CD4-positive, CD25-positive, alpha-beta regulatory T cell (primary cell): ENCODE measurements at regions not wholly inside any gene's neighbourhood (a gene's known extent, or its start where the extent isn't known, plus 50 kb on each side); places are given as distances from the start of the nearest gene placed in this dataset.

Experiments
- ATAC-seq, 2 donors: fragments of 150-1000 bp; cut with Tn5 transposase; one replicate each; pipeline ENCODE4 v1.10.0; 2021; ENCODE audit warnings: low read depth in 2 of 2, moderate number of reproducible peaks in 2 of 2, moderate library complexity in 1 of 2
- DNase-seq, 3 donors: peaks; one replicate each; pipeline versions ENCODE4 v3.0.0 to v3.0.0-alpha.2; 2012 to 2022; ENCODE audit warnings: mixed read lengths in 1 of 3
- H3K27ac ChIP-seq: one replicate; pipeline ENCODE4 v1.7.0; 2013; ENCODE audit warnings: mild to moderate bottlenecking, low read length; ENCODE audit not compliant: insufficient read depth, poor library complexity, severe bottlenecking
- H3K27me3 ChIP-seq: one replicate; pipeline ENCODE4 v1.7.0; 2013; ENCODE audit warnings: low read length; ENCODE audit not compliant: control insufficient read depth, insufficient read depth
- H3K36me3 ChIP-seq: one replicate; pipeline ENCODE4 v1.7.0; 2013; ENCODE audit warnings: mild to moderate bottlenecking, low read length, moderate library complexity; ENCODE audit not compliant: control insufficient read depth, insufficient read depth
- H3K4me1 ChIP-seq: 2 replicates; pipeline ENCODE4 v1.7.0; 2013; ENCODE audit warnings: mild to moderate bottlenecking, low read length; ENCODE audit not compliant: insufficient read depth, control insufficient read depth, poor library complexity, severe bottlenecking
- H3K4me3 ChIP-seq: one replicate; pipeline ENCODE4 v1.7.0; 2013; ENCODE audit warnings: low read depth, mild to moderate bottlenecking, low read length, moderate library complexity
- H3K9me3 ChIP-seq, 2 experiments: 1 replicate in 1 of 2; 2 replicates in 1 of 2; pipeline ENCODE4 v1.7.0; 2013; ENCODE audit warnings: low read length in 2 of 2, mild to moderate bottlenecking in 1 of 2, moderate library complexity in 1 of 2; ENCODE audit not compliant: control insufficient read depth in 2 of 2
- H3K27ac Mint-ChIP-seq, 3 donors: one replicate each; pipeline ENCODE4 v1.8.0; 2020 to 2022; ENCODE audit warnings: mild to moderate bottlenecking in 3 of 3, mixed read lengths in 3 of 3, moderate library complexity in 2 of 3
- H3K27me3 Mint-ChIP-seq: one replicate; pipeline ENCODE4 v1.8.0; 2022; ENCODE audit warnings: mild to moderate bottlenecking, mixed read lengths
- H3K36me3 Mint-ChIP-seq: one replicate; pipeline ENCODE4 v1.8.0; 2020; ENCODE audit warnings: mixed read lengths
- H3K4me1 Mint-ChIP-seq, 4 donors: one replicate each; pipeline ENCODE4 v1.8.0; 2020 to 2022; ENCODE audit warnings: mixed read lengths in 4 of 4, mild to moderate bottlenecking in 1 of 4
- H3K4me3 Mint-ChIP-seq, 4 donors: one replicate each; pipeline ENCODE4 v1.8.0; 2020 to 2022; ENCODE audit warnings: mild to moderate bottlenecking in 4 of 4, mixed read lengths in 4 of 4, moderate library complexity in 3 of 4
- H3K9me3 Mint-ChIP-seq, 7 donors: one replicate each; pipeline ENCODE4 v1.8.0; 2020 to 2022; ENCODE audit warnings: mixed read lengths in 7 of 7, mild to moderate bottlenecking in 3 of 7, moderate library complexity in 2 of 7

DNA sequence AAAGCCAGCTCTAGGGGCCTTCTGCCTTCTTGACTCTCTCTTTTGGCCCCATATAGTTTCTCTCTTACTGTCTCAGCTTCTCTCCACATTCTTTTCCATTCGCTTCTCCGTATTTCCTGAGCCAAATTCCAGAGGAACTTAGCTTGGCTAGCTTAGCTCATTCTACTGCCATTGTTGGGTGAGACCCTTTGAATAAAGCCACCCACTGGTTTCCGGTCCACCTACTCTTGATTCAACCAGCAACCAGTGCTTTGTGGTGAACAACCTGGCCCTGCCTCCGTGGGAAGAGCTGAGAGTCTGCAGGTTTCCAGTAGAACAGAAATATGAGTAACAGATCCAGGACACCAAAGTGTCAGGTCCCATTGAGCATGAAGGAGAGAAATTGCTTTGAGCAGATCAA lies 81.3 kb upstream of the ARHGAP20 start:
- no peak overlapping the region for H3K4me3 Mint-ChIP-seq
- H3K36me3 Mint-ChIP-seq, result no peaks in the 10 kb centered on the region
- H3K4me1 Mint-ChIP-seq, result no peaks in the 10 kb centered on the region
- Histone ChIP-seq H3K4me3 (no peak overlapping the region), H3K9me3 (no peaks in the 10 kb centered on the region), H3K4me1 (no peaks in the 10 kb centered on the region), H3K27me3 (no peaks in the 10 kb centered on the region), H3K27ac (no peak overlapping the region), H3K36me3 (no peaks in the 10 kb centered on the region)
- H3K27me3 Mint-ChIP-seq, result no peaks in the 10 kb centered on the region
- ATAC-seq (no peak), DNase-seq (no peak)
- no peak overlapping the region for H3K27ac Mint-ChIP-seq
- peaks cover 0 to 3% (median 0%) of the 10 kb centered on the region in 7 donors for H3K9me3 Mint-ChIP-seq

- no peaks in the 10 kb centered on the region for H3K36me3 ChIP-seq
- no peak overlapping the region for H3K27ac Mint-ChIP-seq
- H3K4me1 ChIP-seq, result no peaks in the 10 kb centered on the region
- ATAC-seq, result no peak
- peaks cover 0 to 2% (median 0%) of the 10 kb centered on the region in 7 donors for H3K9me3 Mint-ChIP-seq
- H3K36me3 Mint-ChIP-seq, result no peaks in the 10 kb centered on the region
- peaks cover 1% of the 10 kb centered on the region for H3K27me3 Mint-ChIP-seq
- H3K27me3 ChIP-seq, result no peaks in the 10 kb centered on the region
- no peak overlapping the region for H3K27ac ChIP-seq
- H3K9me3 ChIP-seq, result no peaks in the 10 kb centered on the region
- no peaks in the 10 kb centered on the region for H3K4me1 Mint-ChIP-seq
- DNase-seq, result no peak
- H3K4me3 Mint-ChIP-seq, result no peak overlapping the region
- H3K4me3 ChIP-seq, result no peak overlapping the region
Measured at GRCh38 chr11:110791621-110792020, 79.4 kb upstream of the ARHGAP20 start.

GRCh38 chr11:110787680-110788079 lies 75.4 kb upstream of the ARHGAP20 start:
- no peak overlapping the region for H3K27ac ChIP-seq

GRCh38 chr11:110786226-110786902 lies 74.1 kb upstream of the ARHGAP20 start:
- ATAC-seq (no peak), DNase-seq (no peak)
- no peaks in the 10 kb centered on the region for H3K36me3 ChIP-seq
- Mint-ChIP-seq H3K27me3 (peaks cover 4% of the 10 kb centered on the region), H3K27ac (no peak overlapping the region), H3K9me3 (peaks cover 0 to 2% (median 0%) of the 10 kb centered on the region in 7 donors), H3K36me3 (no peaks in the 10 kb centered on the region), H3K4me3 (no peak overlapping the region), H3K4me1 (no peaks in the 10 kb centered on the region)
- H3K4me1 ChIP-seq, result no peaks in the 10 kb centered on the region
- H3K9me3 ChIP-seq, result no peaks in the 10 kb centered on the region
- no peak overlapping the region for H3K27ac ChIP-seq
- H3K27me3 ChIP-seq, result no peaks in the 10 kb centered on the region
- no peak overlapping the region for H3K4me3 ChIP-seq

More at GRCh38 chr11:110787680-110788079, 75.4 kb upstream of the ARHGAP20 start:
- Mint-ChIP-seq H3K9me3 (peaks cover 0 to 2% (median under 1%) of the 10 kb centered on the region in 7 donors), H3K27me3 (peaks cover 4% of the 10 kb centered on the region), H3K27ac (no peak overlapping the region), H3K36me3 (no peaks in the 10 kb centered on the region), H3K4me1 (no peaks in the 10 kb centered on the region), H3K4me3 (no peak overlapping the region)
- no peaks in the 10 kb centered on the region for H3K4me1 ChIP-seq
- no peaks in the 10 kb centered on the region for H3K9me3 ChIP-seq
- H3K27me3 ChIP-seq, result no peaks in the 10 kb centered on the region
- ATAC-seq, result no peak
- H3K36me3 ChIP-seq, result no peaks in the 10 kb centered on the region
- DNase-seq, result no peak
- no peak overlapping the region for H3K4me3 ChIP-seq

DNA sequence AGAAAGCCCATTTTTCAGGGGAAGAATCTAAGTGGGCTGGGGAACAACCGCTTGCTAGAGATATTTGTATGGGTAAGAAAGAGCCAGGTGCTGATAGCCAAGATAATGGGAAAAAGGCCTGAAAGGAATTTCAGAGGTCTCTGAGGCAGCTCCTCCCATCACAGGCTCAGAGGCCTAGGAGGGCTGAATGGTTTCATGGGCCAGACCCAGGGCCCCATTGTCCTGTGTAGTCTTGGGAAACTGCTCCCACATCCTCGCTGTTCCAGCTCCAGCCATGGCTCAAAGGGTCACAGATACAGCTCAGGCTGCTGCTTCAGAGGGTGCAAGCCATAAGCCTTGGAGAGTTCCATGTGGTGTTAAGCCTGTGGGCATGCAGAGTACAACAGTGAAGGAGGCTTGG lies 73.2 kb upstream of the ARHGAP20 start:
- H3K27ac ChIP-seq, result no peak overlapping the region
- H3K4me1 ChIP-seq, result no peaks in the 10 kb centered on the region
- H3K9me3 ChIP-seq, result no peaks in the 10 kb centered on the region
- no peak for ATAC-seq
- H3K4me3 ChIP-seq, result no peak overlapping the region
- H3K9me3 Mint-ChIP-seq, result peaks cover 0 to 2% (median 0%) of the 10 kb centered on the region in 7 donors
- no peak overlapping the region for H3K27ac Mint-ChIP-seq
- H3K36me3 ChIP-seq, result no peaks in the 10 kb centered on the region
- no peaks in the 10 kb centered on the region for H3K4me1 Mint-ChIP-seq
- peaks cover 4% of the 10 kb centered on the region for H3K27me3 Mint-ChIP-seq
- H3K4me3 Mint-ChIP-seq, result no peak overlapping the region
- no peak for DNase-seq
- H3K36me3 Mint-ChIP-seq, result no peaks in the 10 kb centered on the region
- H3K27me3 ChIP-seq, result no peaks in the 10 kb centered on the region

DNA sequence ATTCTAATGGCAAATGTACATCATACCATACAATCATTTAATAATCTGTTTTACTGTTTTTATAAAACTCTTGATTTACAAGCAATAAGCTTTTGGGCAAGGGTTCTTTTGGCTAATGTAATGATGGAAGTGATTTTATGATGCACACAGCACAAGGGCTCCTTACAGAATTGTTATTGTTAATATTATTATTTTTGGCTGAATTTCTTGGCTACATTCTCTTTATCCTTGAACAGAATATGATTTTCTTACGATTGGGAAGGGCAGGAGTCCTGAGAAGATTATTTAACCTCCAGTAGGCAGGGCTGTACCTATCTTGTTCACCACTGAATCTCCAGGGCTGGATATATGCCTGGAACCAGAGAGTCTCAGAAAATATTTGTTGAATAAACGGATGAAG lies 70.4 kb upstream of the ARHGAP20 start:
- no peak overlapping the region for H3K27ac Mint-ChIP-seq
- H3K4me1 ChIP-seq, result no peaks in the 10 kb centered on the region
- no peak for DNase-seq
- peaks cover 0 to 4% (median 2%) of the 10 kb centered on the region in 7 donors for H3K9me3 Mint-ChIP-seq
- H3K27ac ChIP-seq, result no peak overlapping the region
- no peak overlapping the region for H3K4me3 ChIP-seq
- no peak overlapping the region for H3K4me3 Mint-ChIP-seq
- H3K9me3 ChIP-seq, result no peaks in the 10 kb centered on the region
- no peaks in the 10 kb centered on the region for H3K36me3 ChIP-seq
- H3K36me3 Mint-ChIP-seq, result no peaks in the 10 kb centered on the region
- no peak for ATAC-seq
- no peaks in the 10 kb centered on the region for H3K27me3 ChIP-seq
- H3K27me3 Mint-ChIP-seq, result peaks cover 4% of the 10 kb centered on the region
- no peaks in the 10 kb centered on the region for H3K4me1 Mint-ChIP-seq

GRCh38 chr11:110779108-110779507 lies 66.9 kb upstream of the ARHGAP20 start:
- Mint-ChIP-seq H3K4me1 (no peaks in the 10 kb centered on the region), H3K4me3 (no peak overlapping the region), H3K27me3 (no peaks in the 10 kb centered on the region), H3K36me3 (no peaks in the 10 kb centered on the region), H3K27ac (no peak overlapping the region), H3K9me3 (peaks cover 0 to 7% (median 1%) of the 10 kb centered on the region in 7 donors)
- peaks cover 2% of the 10 kb centered on the region for H3K27me3 ChIP-seq
- no peak overlapping the region for H3K27ac ChIP-seq
- ATAC-seq (no peak), DNase-seq (no peak)
- H3K9me3 ChIP-seq, result no peaks in the 10 kb centered on the region
- no peaks in the 10 kb centered on the region for H3K36me3 ChIP-seq
- no peaks in the 10 kb centered on the region for H3K4me1 ChIP-seq
- H3K4me3 ChIP-seq, result no peak overlapping the region

- Mint-ChIP-seq H3K4me1 (no peaks in the 10 kb centered on the region), H3K27me3 (no peaks in the 10 kb centered on the region), H3K4me3 (no peak overlapping the region), H3K9me3 (peaks cover 0 to 7% (median 1%) of the 10 kb centered on the region in 7 donors), H3K27ac (no peak overlapping the region), H3K36me3 (no peaks in the 10 kb centered on the region)
- Histone ChIP-seq H3K27ac (no peak overlapping the region), H3K4me1 (no peaks in the 10 kb centered on the region), H3K9me3 (no peaks in the 10 kb centered on the region), H3K36me3 (no peaks in the 10 kb centered on the region), H3K4me3 (no peak overlapping the region), H3K27me3 (peaks cover 2% of the 10 kb centered on the region)
- ATAC-seq (no peak), DNase-seq (no peak)
Measured at GRCh38 chr11:110778343-110778742, 66.1 kb upstream of the ARHGAP20 start.
